Upper lobe of left lung (tissue), 6 donors: ENCODE measurements at regions not wholly inside any gene's neighbourhood (a gene's known extent, or its start where the extent isn't known, plus 50 kb on each side); places are given as distances from the start of the nearest gene placed in this dataset.

ENCODE experiments used
- ATAC-seq, 2 donors: fragments of 200-7000 bp; cut with Tn5 transposase; one replicate each; pipeline ENCODE4 v1.9.1; 2022; ENCODE audit warnings: mild to moderate bottlenecking in 2 of 2, moderate library complexity in 2 of 2; ENCODE audit not compliant: low FRiP score in 2 of 2
- DNase-seq, 2 donors: peaks; one replicate each; pipeline ENCODE4 v3.0.0-alpha.2; 2019 to 2020
- H3K27ac ChIP-seq, 4 donors: fragments of 200-600 bp; sonication (generic); one replicate each; pipeline ENCODE4 v1.5.1; 2016 to 2019
- H3K27me3 ChIP-seq, 4 donors: fragments of 200-600 bp; sonication (generic); one replicate each; pipeline ENCODE4 v1.5.1; 2017 to 2019
- H3K36me3 ChIP-seq, 4 donors: fragments of 200-600 bp; sonication (generic); one replicate each; pipeline ENCODE4 v1.5.1; 2016 to 2019
- H3K4me1 ChIP-seq, 4 donors: fragments of 200-600 bp; sonication (generic); one replicate each; pipeline ENCODE4 v1.5.1; 2018 to 2019
- H3K4me3 ChIP-seq, 4 donors: fragments of 200-600 bp; sonication (generic); one replicate each; pipeline ENCODE4 v1.5.1; 2017 to 2019; ENCODE audit warnings: mild to moderate bottlenecking in 2 of 4, moderate library complexity in 1 of 4
- H3K9me3 ChIP-seq, 4 donors: fragments of 200-600 bp; sonication (generic); one replicate each; pipeline ENCODE4 v1.5.1; 2018 to 2019
- CTCF ChIP-seq, 6 experiments: fragments of 450-650 bp in 4 of 6; fragments of 200-600 bp in 2 of 6; sonication (generic) in 2 of 6; IDR thresholded peaks; one replicate each; pipeline ENCODE4 v1.5.1; 2016 to 2019; ENCODE audit warnings: antibody characterized with exemption in 6 of 6
- EP300 ChIP-seq, 4 donors: sonication (generic); formaldehyde crosslinking; IDR thresholded peaks; one replicate each; pipeline ENCODE4 v1.5.1; 2017; ENCODE audit warnings: antibody characterized with exemption in 4 of 4, control low read depth in 2 of 4
- POLR2A ChIP-seq, 4 donors: fragments of 450-650 bp; IDR thresholded peaks; one replicate each; pipeline ENCODE4 v1.5.1; 2016 to 2017; ENCODE audit warnings: antibody characterized with exemption in 4 of 4, mild to moderate bottlenecking in 2 of 4
- POLR2AphosphoS5 ChIP-seq, 2 donors: sonication (generic); formaldehyde crosslinking; IDR thresholded peaks; one replicate each; pipeline ENCODE4 v1.5.1; 2017; ENCODE audit warnings: antibody characterized with exemption in 2 of 2
- WGBS, 2 donors: methylation state at CpG; one replicate each; pipeline ENCODE4 v1.1.5; 2017 to 2018; 5-methylcytosine and 5-hydroxymethylcytosine counted together
- donor health status: DM: no; HTN: no; CAD: no; lungs with moderate emphysema.
- donor health status: DM: no; HTN: yes; CAD: no; lungs with severe emphysema.

- peak overlapping the region in 2 of 4 donors; percentile 16 to 51 for H3K27ac ChIP-seq
- H3K9me3 ChIP-seq: no peaks in the 10 kb centered on the region
- WGBS, 2 donors: 83 to 86% methylated on average over 4 of the region's 4 CpGs
- no peak for TF ChIP-seq POLR2AphosphoS5 (IDR thresholded peaks at IDR 0.05)
- no peak for TF ChIP-seq CTCF (IDR thresholded peaks at IDR 0.05)
- TF ChIP-seq EP300 (IDR thresholded peaks at IDR 0.05): no peak
- no peak for TF ChIP-seq POLR2A (IDR thresholded peaks at IDR 0.05)
- ATAC-seq (no peak), DNase-seq (no peak)
- peaks cover 3 to 21% (median 14%) of the 10 kb centered on the region in 4 donors for H3K4me1 ChIP-seq
- no peaks in the 10 kb centered on the region for H3K27me3 ChIP-seq
- no peaks in the 10 kb centered on the region for H3K36me3 ChIP-seq
- no peak overlapping the region for H3K4me3 ChIP-seq
Measured at GRCh38 chr4:53780736-53781400, 189.6 kb upstream of the LNX1 start.

GRCh38 chr4:53779025-53779424 lies 187.7 kb upstream of the LNX1 start:
- 82 to 93% methylated on average over 3 of the region's 3 CpGs for WGBS, 2 donors
- ATAC-seq (no peak), DNase-seq (no peak)
- Histone ChIP-seq H3K27me3 (no peaks in the 10 kb centered on the region), H3K4me3 (no peak overlapping the region), H3K4me1 (peaks cover 3 to 17% (median 11%) of the 10 kb centered on the region in 4 donors), H3K36me3 (no peaks in the 10 kb centered on the region), H3K27ac (no peak overlapping the region), H3K9me3 (no peaks in the 10 kb centered on the region)
- no peak for TF ChIP-seq POLR2AphosphoS5 (IDR thresholded peaks at IDR 0.05)
- no peak for TF ChIP-seq CTCF (IDR thresholded peaks at IDR 0.05)
- TF ChIP-seq POLR2A (IDR thresholded peaks at IDR 0.05): no peak
- no peak for TF ChIP-seq EP300 (IDR thresholded peaks at IDR 0.05)

GRCh38 chr4:53778155-53778554 lies 186.9 kb upstream of the LNX1 start:
- H3K27me3 ChIP-seq: no peaks in the 10 kb centered on the region
- H3K4me1 ChIP-seq: peaks cover 3 to 17% (median 11%) of the 10 kb centered on the region in 4 donors
- no peak overlapping the region for H3K4me3 ChIP-seq
- peak in 1 of 2 donors; percentile 25 for ATAC-seq
- no peaks in the 10 kb centered on the region for H3K36me3 ChIP-seq
- no peak overlapping the region for H3K27ac ChIP-seq
- WGBS, 2 donors: 73 to 82% methylated on average over 2 of the region's 2 CpGs
- H3K9me3 ChIP-seq: no peaks in the 10 kb centered on the region
- TF ChIP-seq EP300 (IDR thresholded peaks at IDR 0.05): no peak
- no peak for TF ChIP-seq POLR2A (IDR thresholded peaks at IDR 0.05)
- no peak for TF ChIP-seq POLR2AphosphoS5 (IDR thresholded peaks at IDR 0.05)
- no peak for TF ChIP-seq CTCF (IDR thresholded peaks at IDR 0.05)
- no peak for DNase-seq

GRCh38 chr4:53777244-53777984 lies 186.1 kb upstream of the LNX1 start:
- Histone ChIP-seq H3K4me1 (peaks cover 3 to 15% (median 9%) of the 10 kb centered on the region in 4 donors), H3K9me3 (no peaks in the 10 kb centered on the region), H3K36me3 (no peaks in the 10 kb centered on the region), H3K27me3 (no peaks in the 10 kb centered on the region), H3K27ac (no peak overlapping the region), H3K4me3 (no peak overlapping the region)
- ATAC-seq (peak in 1 of 2 donors; percentile 85), DNase-seq (no peak)
- 49 to 61% methylated on average over 4 of the region's 4 CpGs for WGBS, 2 donors
- TF ChIP-seq POLR2A (IDR thresholded peaks at IDR 0.05) (no peak), EP300 (IDR thresholded peaks at IDR 0.05) (no peak), POLR2AphosphoS5 (IDR thresholded peaks at IDR 0.05) (no peak), CTCF (IDR thresholded peaks at IDR 0.05) (no peak)
